GM23248 (cell line): ENCODE measurements at regions not wholly inside any gene's neighbourhood (a gene's known extent, or its start where the extent isn't known, plus 50 kb on each side); places are given as distances from the start of the nearest gene placed in this dataset.

Experiments used
- EZH2 ChIP-seq: fragments of 200-600 bp; sonication (generic); IDR thresholded peaks from 2 replicates; pipeline ENCODE4 v1.6.1; 2018; ENCODE audit warnings: antibody characterized with exemption, mild to moderate bottlenecking; ENCODE audit not compliant: insufficient read depth, poor library complexity, severe bottlenecking
- EZH2phosphoT487 ChIP-seq: fragments of 200-600 bp; sonication (generic); IDR thresholded peaks from 2 replicates; pipeline ENCODE4 v1.6.1; 2018; ENCODE audit warnings: antibody characterized with exemption, moderate library complexity, mild to moderate bottlenecking, low read depth; ENCODE audit not compliant: insufficient read depth

GRCh38 chr7:120215654-120216053 lies 57.3 kb upstream of the KCND2 start:
- TF ChIP-seq EZH2 (no peak), EZH2phosphoT487 (no peak)
